HTR-8/SVneo (cell line): ENCODE measurements at regions not wholly inside any gene's neighbourhood (a gene's known extent, or its start where the extent isn't known, plus 50 kb on each side); places are given as distances from the start of the nearest gene placed in this dataset.

Experiments
- DNase-seq: peaks from one replicate; pipeline ENCODE4 v3.0.0; 2011; ENCODE audit warnings: low spot score, mixed read lengths; ENCODE audit not compliant: insufficient read length
- FAIRE-seq: peaks from 2 replicates; lab custom pipeline; 2011; peaks lifted over from hg19 to GRCh38; lab: Jason Lieb, UNC

DNA sequence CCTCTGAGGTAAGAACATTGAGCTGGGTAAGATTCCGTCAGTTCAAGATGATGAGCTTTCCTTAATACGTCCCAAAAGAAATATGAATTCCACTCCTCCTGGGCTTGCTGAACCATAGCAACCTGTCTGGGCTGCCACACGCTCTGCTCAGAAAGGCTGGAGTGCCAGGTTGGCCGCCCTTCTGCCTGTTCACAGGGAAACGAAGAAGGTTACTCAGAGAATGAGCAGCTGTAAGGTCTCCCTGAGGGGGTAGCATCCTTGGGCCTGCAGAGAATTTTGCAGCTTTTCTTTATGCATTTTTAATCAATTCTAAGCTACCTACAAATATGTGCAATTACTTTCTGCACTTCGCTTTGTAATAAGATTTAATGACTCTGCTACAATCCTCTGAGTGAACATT, 130.7 kb upstream of the BACE2 start:
- DNase-seq = no peak
- FAIRE-seq = no peak

DNA sequence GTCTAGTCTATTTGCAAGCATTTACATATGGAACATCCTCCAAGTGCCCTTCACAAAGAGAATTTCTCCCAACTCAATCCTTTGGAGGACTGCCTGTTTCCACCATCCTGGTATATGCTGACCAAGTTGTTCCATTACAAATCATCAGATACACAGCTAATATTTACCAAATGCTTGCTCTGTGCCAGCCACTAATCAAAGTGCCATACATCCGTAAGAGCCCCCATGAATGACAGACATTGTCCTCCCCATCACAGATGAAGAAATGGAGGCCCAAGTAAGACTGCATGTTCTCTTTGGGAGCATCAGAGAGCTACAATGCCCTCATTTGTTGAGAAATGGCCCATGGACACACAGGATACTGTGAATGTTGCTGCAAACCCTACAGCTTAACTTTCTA, 130.0 kb upstream of the BACE2 start:
- DNase-seq (no peak), FAIRE-seq (no peak)

DNA sequence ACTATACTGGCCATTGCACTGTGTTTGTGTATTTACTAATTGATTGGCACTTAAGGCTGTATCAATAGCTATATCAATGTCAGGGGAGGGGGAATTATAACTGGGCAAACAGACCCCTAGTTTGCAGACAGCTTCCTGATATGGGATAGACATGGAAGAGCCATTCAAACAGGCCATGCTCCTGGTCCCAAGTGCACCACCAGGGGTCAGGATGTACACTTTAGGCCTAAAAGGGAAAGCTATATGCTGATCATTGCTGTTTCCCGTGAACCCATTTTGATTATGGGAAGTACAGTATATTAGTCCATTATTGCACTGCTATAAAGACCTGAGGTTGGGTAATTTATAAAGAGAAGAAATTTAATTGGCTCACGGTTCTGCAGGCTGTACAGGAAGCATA, 124.9 kb upstream of the BACE2 start:
- FAIRE-seq (no peak), DNase-seq (no peak)

DNA sequence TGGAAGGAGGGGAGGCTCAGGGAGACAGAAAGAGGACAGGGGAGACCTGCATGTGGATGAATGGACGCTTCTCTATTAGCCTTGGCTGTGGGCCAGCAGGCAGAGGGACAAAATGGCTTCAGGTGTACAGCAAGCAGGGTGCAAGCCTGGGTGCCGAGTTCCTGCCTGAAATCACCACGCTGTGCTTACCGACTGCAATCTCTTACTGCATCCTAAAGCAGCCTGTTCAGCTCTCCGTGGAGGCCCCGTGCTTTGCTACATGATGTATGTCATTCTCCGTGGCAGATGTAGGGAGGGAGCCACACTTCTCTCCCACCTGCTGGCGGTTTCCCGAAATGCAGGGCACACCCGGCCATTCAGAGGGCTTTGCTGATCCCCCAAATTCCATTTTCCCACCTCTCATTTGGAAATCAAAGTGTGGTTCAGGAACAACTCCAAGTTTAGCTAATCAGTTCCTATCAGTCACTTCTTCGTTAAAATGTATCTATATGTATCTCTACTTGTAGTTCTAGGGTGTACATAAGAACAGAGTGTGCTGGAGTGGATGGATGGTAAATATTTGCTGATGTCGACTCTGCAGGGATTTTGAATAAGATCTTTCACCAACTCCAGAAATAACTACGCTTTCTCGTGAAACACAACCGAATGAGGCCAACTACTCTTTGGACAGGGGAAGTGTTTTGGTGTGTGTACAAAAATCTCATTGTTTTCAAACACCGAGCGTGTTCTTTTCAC, 122.3 kb upstream of the BACE2 start:
- DNase-seq (no peak), FAIRE-seq (no peak)

DNA sequence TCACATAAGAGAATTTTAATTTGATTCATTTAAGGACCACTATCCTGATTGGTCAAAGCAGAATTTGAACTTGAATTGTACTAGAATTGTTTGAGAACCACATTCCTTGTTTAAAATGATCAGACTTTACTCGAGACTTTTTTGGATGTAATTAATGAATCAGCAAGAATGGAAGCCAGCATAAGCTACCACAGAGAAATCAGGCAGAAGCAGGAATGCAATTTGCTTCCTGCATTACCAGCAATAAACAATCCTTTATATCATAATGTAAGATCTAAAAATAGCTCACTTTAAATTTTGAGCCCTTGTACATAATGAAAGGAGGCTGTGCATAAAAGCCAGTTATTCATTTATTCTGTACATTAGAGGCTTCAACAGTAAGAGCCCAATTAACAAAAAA, 119.8 kb upstream of the BACE2 start:
- DNase-seq = no peak
- FAIRE-seq = no peak

DNA sequence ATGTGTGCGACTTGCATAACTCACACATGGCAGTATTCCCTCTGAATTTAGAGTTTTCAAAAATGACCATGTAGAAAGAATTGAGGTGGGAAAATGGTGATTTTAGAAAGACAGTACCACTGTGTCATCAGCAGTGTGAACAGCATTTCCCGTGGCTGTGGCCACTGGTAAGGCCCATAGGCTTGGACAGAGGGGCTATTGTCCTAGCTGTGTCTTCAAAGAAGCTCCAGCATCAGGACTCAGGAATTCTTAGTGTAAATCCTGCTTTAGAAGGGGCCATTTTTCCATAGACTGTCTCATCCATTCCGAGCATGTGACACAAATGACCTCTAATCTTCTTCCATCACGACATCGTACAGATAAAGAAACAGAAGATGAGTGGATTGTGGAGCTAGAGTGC, 119.3 kb upstream of the BACE2 start:
- FAIRE-seq (no peak), DNase-seq (no peak)

DNA sequence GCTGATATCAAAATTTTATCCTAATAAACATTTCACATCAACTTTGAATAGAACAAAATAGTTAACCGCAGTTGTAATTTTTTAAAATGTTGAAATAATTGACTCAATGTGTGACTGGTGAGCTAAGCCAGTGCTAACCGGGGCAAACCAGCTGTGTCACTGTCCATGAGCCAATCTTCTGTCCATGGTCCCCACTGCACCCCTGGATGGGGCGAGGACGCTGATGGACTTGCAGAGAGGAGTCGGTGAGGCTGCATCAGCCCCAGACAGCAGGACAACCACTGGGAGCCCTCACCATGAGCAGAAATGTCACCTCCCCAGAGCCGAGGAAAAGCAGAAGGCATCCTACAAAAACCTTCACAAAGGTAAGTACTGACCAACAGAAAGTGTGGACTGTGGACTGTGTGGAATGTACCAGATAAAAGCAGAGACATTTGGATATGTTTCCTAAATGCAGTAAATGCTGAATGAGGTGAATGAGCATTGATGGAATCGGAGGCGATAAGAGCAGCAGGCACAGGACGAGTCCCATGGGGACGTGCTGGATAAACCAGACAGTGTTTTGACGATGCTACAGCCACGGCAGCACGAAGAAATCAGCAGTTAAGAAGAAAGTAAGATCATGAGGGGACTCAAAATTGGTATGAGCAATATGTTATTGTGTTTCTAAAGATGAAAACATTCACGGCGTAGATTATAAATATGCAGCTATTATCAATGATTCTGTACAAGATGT, 115.0 kb upstream of the BACE2 start:
- no peak for DNase-seq
- FAIRE-seq = no peak

DNA sequence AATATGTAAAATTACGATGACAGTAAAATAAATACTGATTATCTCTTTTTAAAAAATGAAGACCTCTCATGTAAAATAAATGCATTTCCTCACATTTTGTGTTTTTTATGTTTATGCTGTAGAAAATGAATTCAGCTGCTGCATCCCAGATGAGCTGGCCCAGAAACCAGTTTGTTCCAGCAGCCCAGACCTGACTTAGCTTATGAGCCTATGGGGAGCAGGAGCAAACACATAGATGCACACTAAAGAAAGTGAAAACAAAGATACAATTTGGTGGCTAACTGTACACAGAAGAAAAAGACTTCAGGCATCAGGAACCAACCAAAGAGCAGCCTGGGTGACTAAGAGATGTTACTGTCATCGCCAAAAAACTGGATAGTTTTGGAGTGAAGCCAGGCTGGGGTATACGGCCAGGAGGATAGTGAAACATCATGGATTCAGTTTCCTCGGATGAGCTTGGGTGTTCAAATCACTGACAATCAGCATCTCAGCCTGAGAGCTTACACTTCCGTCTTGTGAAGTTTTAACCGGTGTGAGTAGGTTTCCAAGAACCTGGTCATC, 113.9 kb upstream of the BACE2 start:
- FAIRE-seq (no peak), DNase-seq (no peak)

DNA sequence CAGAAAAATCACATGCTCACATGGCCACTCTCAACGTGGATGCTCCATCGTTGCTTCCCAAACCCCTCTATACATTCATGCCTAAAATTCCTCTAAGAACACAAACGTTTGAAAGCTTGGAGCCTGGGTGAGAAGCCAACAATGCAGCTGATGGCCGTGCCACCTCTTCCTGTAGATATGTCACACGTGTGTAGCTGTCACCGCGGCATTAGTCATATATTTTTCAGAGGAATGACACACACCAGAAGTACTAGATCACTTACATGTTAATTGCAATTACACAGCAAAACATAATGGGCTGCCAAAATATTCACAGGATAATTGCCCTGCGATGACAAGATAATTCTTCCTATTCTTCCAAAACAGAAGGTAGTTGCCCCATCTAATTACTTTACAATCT, 112.7 kb upstream of the BACE2 start:
- DNase-seq = no peak
- no peak for FAIRE-seq

DNA sequence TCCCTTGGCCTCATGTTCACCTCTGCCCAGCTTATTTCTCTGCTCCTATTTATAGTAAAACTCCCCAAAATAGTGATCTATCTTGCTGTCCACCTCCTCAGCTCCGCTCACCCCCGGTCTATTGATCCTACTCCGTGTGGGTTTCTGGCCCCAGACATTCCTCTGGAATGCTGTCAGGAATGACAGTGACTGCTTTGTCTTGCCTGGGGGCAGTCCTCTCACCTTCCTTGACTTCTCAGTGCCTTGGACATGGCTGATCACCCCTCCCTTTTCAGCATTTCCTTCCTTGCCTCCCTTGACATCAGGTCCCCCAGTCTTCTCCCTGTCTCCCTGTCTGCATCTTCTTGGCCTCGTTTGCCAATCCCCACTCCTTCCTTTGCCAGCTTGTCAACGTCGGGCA, 108.1 kb upstream of the BACE2 start:
- DNase-seq (no peak), FAIRE-seq (no peak)

DNA sequence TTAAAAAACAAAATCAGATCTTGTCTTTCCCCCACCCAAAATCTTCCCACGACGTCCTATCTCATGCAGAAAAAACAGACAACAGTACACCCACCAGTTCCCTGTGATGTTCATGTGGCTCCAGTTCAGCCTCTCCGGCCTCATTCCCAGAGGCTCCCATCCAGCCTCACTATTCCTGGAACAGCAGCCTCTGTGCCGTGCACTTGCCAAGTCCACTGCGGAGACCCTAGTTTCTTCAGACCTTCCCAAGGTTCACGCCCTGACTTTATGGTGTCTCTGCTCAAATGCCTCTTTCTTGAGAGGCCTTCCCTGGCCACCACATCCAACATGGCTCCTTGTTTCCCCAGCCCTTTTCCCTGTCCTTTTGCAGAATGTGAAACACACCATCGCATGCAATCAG, 106.3 kb upstream of the BACE2 start:
- FAIRE-seq (no peak), DNase-seq (no peak)

DNA sequence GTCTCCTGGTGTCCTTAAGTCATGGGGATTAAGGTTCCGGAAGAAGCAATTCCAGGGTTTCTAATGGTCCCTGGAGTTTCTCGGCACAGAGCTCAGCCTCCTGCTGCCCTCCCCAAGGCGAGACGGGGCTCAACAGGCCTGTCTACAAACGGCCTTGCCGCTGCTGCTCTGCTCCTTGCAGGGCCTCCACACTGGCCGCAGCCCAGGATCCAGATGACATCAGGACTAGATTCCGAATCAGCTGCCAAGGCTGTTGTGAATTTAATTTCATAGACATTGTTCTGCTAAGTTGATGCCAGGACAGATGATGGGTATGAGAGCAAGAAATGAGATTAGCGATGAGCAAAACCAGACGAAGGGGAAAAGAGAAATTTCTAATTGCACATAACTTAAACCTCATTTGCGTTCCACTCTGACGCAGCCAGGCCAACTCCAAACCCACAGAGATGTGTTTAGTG, 103.6 kb upstream of the BACE2 start:
- DNase-seq = no peak
- no peak for FAIRE-seq

DNA sequence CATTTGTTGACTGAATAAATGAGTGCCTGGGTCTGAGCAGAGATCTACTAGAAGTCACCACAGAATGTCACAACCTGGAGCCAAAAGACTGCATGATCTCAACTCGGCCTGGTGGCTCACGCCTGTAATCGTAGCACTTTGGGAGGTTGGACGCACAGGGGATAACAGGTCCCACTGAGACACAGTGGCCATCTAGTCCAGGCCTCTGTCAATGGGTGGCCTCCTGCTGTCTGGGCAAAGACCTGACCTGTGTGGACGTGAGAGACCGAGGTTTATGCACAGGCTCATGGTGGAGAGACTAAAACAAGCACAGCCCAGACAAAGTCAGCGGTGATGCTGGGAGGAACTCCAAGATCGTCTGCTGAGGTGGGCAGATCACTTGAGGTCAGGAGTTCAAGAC, 103.0 kb upstream of the BACE2 start:
- no peak for DNase-seq
- FAIRE-seq = no peak

DNA sequence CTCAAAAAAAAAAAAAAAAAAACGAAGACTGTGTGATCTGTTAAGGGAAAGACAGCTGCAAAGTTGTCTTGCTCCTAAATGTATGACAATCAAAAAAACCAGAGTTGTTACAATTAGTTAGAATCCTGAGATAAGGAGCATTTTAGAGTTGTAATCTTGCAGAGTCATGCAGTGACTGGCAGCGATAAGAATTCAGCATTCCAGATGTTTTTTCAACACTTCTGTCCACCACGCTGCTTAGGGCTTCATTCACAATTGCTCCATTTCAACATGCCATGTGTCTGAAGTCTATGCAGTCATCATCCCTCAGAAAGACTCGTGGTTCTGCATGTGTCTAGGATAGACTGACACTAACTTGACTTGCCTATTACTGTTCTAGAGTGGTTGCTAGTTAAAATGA, 102.4 kb upstream of the BACE2 start:
- FAIRE-seq (no peak), DNase-seq (no peak)

DNA sequence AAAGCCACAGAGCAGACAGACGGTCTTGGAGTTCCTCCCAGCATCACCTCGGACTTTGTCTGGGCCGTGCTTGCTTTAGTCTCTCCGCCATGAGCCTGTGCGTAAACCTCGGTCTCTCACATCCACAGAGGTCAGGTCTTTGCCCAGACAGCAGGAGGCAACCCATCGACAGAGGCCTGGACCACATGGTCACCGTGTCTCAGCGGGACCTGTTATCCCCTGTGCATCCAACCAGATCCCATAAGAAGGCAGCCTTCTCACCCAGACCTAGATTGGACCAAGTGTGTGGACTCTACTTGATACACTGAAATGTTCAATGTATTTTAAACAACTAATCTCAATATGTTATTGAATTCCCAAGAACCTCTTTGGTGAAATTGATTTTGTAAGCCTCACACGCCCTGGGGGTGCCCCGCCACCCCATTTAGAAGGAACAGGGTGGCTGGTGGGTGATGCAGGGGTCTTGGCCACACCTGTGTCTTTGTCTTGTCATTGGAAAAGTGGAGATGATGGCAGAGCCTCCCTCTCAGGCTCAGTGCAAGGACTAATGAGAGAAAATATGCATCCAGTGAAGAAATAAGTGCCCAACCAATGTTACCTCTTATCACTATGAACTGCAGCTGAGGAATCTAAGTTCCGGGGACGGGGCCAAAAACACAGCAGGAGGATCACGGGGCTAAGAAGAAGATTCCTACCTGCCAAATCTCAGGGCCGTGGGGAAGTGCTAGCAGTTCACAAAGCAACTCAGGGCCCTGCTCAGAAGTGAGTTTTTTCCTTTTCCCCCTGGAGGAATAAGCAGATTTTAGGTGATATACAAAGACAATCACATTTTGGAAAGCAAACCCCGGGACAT, 101.6 kb upstream of the BACE2 start:
- FAIRE-seq = no peak
- DNase-seq = no peak

DNA sequence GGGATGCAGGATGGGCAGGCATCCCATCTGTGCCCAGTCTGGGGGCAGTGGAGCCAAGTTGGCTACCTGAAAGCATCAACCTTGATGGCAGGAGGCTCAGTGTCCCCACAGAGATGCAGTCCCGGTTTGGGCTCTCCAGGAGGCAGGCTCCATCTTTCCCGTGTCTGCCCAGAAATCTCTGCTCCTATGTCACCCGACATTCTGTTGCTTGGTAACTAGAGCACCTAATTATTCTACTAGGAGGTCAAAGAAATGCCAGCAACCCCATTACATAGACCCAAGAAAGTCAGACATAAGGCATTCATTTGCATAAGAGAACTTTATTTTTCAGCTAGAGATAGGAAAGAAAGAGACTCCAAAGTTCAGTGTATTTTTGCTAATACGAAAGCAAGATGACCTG, 100.3 kb upstream of the BACE2 start:
- DNase-seq (no peak), FAIRE-seq (no peak)

DNA sequence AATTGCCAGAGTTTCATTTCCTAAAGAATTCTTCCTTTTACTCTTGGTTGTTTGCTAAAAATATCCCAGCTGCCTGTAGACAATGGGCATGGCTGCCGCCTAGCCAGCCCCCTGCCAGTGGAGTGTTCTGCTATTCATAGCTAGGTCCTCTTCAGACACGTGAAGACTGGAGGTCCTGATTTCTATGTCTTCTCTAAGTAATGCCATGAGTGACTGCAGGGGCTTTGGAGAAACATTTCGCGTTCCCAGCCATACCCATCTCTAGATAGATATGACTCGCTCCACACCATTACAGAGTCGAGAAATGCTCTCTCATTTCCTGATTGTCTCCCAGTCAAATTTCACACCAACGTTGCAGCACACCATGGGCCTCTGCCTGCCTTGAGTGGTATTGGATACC, 99.5 kb upstream of the BACE2 start:
- FAIRE-seq = no peak
- DNase-seq = no peak

DNA sequence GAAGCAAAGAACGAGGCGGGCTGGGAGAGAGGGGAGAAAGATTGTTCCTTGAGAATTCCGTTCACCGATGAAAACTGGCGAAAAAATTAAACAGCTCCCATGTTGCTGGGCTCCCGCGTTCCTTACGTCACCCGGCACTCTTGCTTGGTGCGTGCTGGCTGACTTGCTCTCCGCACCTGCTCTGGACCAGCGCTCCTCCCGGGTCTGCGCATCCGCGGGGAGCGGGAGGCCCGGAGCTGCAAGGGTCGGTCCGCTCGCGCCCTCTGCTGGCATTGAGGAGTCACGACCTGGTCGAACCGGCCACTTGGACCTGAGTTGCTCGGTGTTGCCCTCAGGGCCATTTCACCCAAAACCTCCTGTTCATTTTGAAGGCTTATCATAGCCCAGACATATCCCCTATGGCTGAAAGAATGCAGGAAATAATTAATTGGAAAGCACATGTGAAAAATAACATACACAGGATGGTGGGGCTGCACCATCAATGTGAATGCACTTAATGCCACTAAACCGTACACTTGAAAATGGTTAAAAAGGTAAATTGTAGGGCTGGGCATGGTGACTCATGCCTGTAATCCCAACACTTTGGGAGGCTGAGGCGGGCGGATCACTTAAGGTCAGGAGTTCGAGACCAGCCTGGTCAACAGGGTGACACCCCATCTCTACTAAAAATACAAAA, 98.9 kb upstream of the BACE2 start:
- peak; percentile 31 for DNase-seq

DNA sequence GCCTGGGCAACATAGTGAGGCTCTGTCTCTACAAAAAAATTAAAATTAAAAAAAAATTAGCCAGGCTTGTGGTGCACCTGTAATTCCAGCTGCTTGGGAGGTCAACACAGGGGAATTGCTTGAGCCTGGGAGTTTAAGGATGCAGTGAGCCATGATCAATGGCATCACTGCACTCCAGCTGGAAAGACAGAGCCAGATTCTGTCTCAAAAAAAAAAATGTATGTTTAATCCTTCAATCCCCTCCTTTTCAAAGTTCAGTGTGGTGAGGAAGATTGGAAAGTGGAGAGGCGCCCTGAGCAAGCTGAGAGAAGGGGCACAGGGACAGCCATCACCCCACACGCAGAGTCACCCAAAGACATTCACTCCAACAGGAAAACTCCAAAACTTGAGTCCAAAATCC, 97.7 kb upstream of the BACE2 start:
- DNase-seq (no peak), FAIRE-seq (no peak)

More for the DNA sequence above, 98.9 kb upstream of the BACE2 start:
- FAIRE-seq = peak; percentile 4
